HEK293 (cell line): ENCODE measurements at regions not wholly inside any gene's neighbourhood (a gene's known extent, or its start where the extent isn't known, plus 50 kb on each side); places are given as distances from the start of the nearest gene placed in this dataset.

Experiments
- CTCF ChIA-PET: fragments of 350-600 bp; formaldehyde crosslinking; extraction: SDS; loops from one replicate; lab custom pipeline; 2021; ENCODE audit warnings: antibody characterized with exemption; lab: Yijun Ruan, JAX
- POLR2A ChIA-PET: fragments of 300-600 bp; formaldehyde crosslinking; extraction: SDS; loops from one replicate; lab custom pipeline; 2020; ENCODE audit warnings: antibody characterized with exemption, inconsistent platforms; lab: Yijun Ruan, JAX
- H3K27ac ChIP-seq: fragments of 200-500 bp; sonication (Bioruptor generic); 2 replicates; pipeline ENCODE4 v1.5.1; 2014; ENCODE audit warnings: low read depth, low read length, control low read depth, inconsistent platforms; ENCODE audit errors: extremely low read depth
- H3K36me3 ChIP-seq, 2 experiments: fragments of 200-500 bp in 1 of 2; sonication (Bioruptor generic) in 1 of 2; 1 replicate in 1 of 2; 2 replicates in 1 of 2; pipeline ENCODE4 v1.5.1; 2014 to 2017; ENCODE audit warnings: inconsistent platforms in 2 of 2, low read length in 2 of 2; ENCODE audit not compliant: control insufficient read depth in 2 of 2, insufficient read depth in 1 of 2
- H3K4me1 ChIP-seq: fragments of 200-500 bp; sonication (Bioruptor generic); 2 replicates; pipeline ENCODE4 v1.5.1; 2014; ENCODE audit warnings: mild to moderate bottlenecking, low read length, inconsistent platforms; ENCODE audit not compliant: control insufficient read depth, insufficient read depth
- H3K4me3 ChIP-seq: 2 replicates; pipeline ENCODE4 v1.5.1; 2011; ENCODE audit warnings: low read depth, mild to moderate bottlenecking, control low read depth, low read length, moderate library complexity
- H3K9me3 ChIP-seq: fragments of 200-500 bp; sonication (Bioruptor generic); 2 replicates; pipeline ENCODE4 v1.5.1; 2014; ENCODE audit warnings: low read depth, low read length, inconsistent platforms; ENCODE audit not compliant: control insufficient read depth, insufficient read depth
- FEZF1 ChIP-seq: fragments of 450-650 bp; formaldehyde crosslinking; IDR thresholded peaks from 2 replicates; pipeline ENCODE4 v1.5.1; 2016; ENCODE audit warnings: missing biosample characterization, missing genetic modification characterization
- GLIS1 ChIP-seq: fragments of 450-650 bp; formaldehyde crosslinking; IDR thresholded peaks from 2 replicates; pipeline ENCODE4 v1.5.1; 2016; ENCODE audit warnings: missing biosample characterization, missing genetic modification characterization
- KLF16 ChIP-seq: fragments of 450-650 bp; formaldehyde crosslinking; IDR thresholded peaks from 2 replicates; pipeline ENCODE4 v1.5.1; 2017; ENCODE audit warnings: missing biosample characterization, missing genetic modification characterization
- OSR2 ChIP-seq: fragments of 450-650 bp; formaldehyde crosslinking; IDR thresholded peaks from 2 replicates; pipeline ENCODE4 v1.5.1; 2016; ENCODE audit warnings: missing biosample characterization, missing genetic modification characterization
- SALL2 ChIP-seq: fragments of 450-650 bp; formaldehyde crosslinking; IDR thresholded peaks from 2 replicates; pipeline ENCODE4 v1.5.0; 2017; ENCODE audit warnings: missing biosample characterization, mild to moderate bottlenecking, missing genetic modification characterization, borderline replicate concordance
- SP3 ChIP-seq: fragments of 450-650 bp; formaldehyde crosslinking; IDR thresholded peaks from 2 replicates; pipeline ENCODE4 v1.5.1; 2016; ENCODE audit warnings: missing biosample characterization, missing genetic modification characterization
- SP7 ChIP-seq: fragments of 450-650 bp; formaldehyde crosslinking; IDR thresholded peaks from 2 replicates; pipeline ENCODE4 v1.5.1; 2016; ENCODE audit warnings: missing biosample characterization, missing genetic modification characterization
- WT1 ChIP-seq: fragments of 450-650 bp; formaldehyde crosslinking; IDR thresholded peaks from 2 replicates; pipeline ENCODE4 v1.5.1; 2016; ENCODE audit warnings: missing biosample characterization, missing genetic modification characterization
- YY2 ChIP-seq: fragments of 450-650 bp; formaldehyde crosslinking; IDR thresholded peaks from 2 replicates; pipeline ENCODE4 v1.5.1; 2016; ENCODE audit warnings: missing biosample characterization, missing genetic modification characterization
- ZFHX2 ChIP-seq: fragments of 450-650 bp; formaldehyde crosslinking; conservative IDR thresholded peaks from 2 replicates; pipeline ENCODE4 v1.5.1; 2016; ENCODE audit warnings: missing biosample characterization, missing genetic modification characterization
- ZNF214 ChIP-seq: fragments of 450-650 bp; formaldehyde crosslinking; IDR thresholded peaks from 2 replicates; pipeline ENCODE4 v1.5.1; 2017; ENCODE audit warnings: missing biosample characterization, mild to moderate bottlenecking, missing genetic modification characterization, borderline replicate concordance
- ZNF24 ChIP-seq: fragments of 450-650 bp; formaldehyde crosslinking; IDR thresholded peaks from 2 replicates; pipeline ENCODE4 v1.5.1; 2016; ENCODE audit warnings: missing biosample characterization, missing genetic modification characterization
- ZNF366 ChIP-seq: fragments of 450-650 bp; formaldehyde crosslinking; conservative IDR thresholded peaks from 2 replicates; pipeline ENCODE4 v1.5.1; 2016; ENCODE audit warnings: missing biosample characterization, missing genetic modification characterization
- ZNF426 ChIP-seq: fragments of 450-650 bp; formaldehyde crosslinking; IDR thresholded peaks from 2 replicates; pipeline ENCODE4 v1.5.1; 2017; ENCODE audit warnings: missing biosample characterization, missing genetic modification characterization, mild to moderate bottlenecking, inconsistent platforms, moderate library complexity
- ZNF548 ChIP-seq: fragments of 450-650 bp; formaldehyde crosslinking; IDR thresholded peaks from 2 replicates; pipeline ENCODE4 v1.5.1; 2016; ENCODE audit warnings: missing biosample characterization, missing genetic modification characterization
- ZNF560 ChIP-seq: fragments of 450-650 bp; formaldehyde crosslinking; IDR thresholded peaks from 2 replicates; pipeline ENCODE4 v1.5.1; 2017; ENCODE audit warnings: missing biosample characterization, missing genetic modification characterization, borderline replicate concordance
- ZNF677 ChIP-seq: fragments of 450-650 bp; IDR thresholded peaks from 2 replicates; pipeline ENCODE4 v1.5.0; 2018; ENCODE audit warnings: missing biosample characterization, mild to moderate bottlenecking, missing genetic modification characterization, moderate library complexity
- ZSCAN16 ChIP-seq: fragments of 450-650 bp; formaldehyde crosslinking; IDR thresholded peaks from 2 replicates; pipeline ENCODE4 v1.5.1; 2016; ENCODE audit warnings: missing biosample characterization, missing genetic modification characterization
- TF ChIP-seq, protein P1 (sequence below): fragments of 450-650 bp; formaldehyde crosslinking; IDR thresholded peaks from 2 replicates; pipeline ENCODE4 v1.5.1; 2017; ENCODE audit warnings: missing biosample characterization, missing genetic modification characterization
- TF ChIP-seq, protein P2 (sequence below): fragments of 450-650 bp; IDR thresholded peaks from 2 replicates; pipeline ENCODE4 v1.5.1; 2018; ENCODE audit warnings: missing biosample characterization, missing genetic modification characterization
- TF ChIP-seq, protein P3 (sequence below): sonication (generic); formaldehyde crosslinking; IDR thresholded peaks from 2 replicates; pipeline ENCODE4 v1.8.1; 2022; ENCODE audit warnings: mild to moderate bottlenecking, moderate library complexity, missing genetic modification reagents
- TF ChIP-seq, protein P4 (sequence below): fragments of 450-650 bp; formaldehyde crosslinking; IDR thresholded peaks from 2 replicates; pipeline ENCODE4 v1.5.1; 2016; ENCODE audit warnings: missing biosample characterization, missing genetic modification characterization
- TF ChIP-seq, protein P5 (sequence below): fragments of 450-650 bp; formaldehyde crosslinking; IDR thresholded peaks from 2 replicates; pipeline ENCODE4 v1.5.1; 2016; ENCODE audit warnings: missing biosample characterization, missing genetic modification characterization, low read depth

DNA sequence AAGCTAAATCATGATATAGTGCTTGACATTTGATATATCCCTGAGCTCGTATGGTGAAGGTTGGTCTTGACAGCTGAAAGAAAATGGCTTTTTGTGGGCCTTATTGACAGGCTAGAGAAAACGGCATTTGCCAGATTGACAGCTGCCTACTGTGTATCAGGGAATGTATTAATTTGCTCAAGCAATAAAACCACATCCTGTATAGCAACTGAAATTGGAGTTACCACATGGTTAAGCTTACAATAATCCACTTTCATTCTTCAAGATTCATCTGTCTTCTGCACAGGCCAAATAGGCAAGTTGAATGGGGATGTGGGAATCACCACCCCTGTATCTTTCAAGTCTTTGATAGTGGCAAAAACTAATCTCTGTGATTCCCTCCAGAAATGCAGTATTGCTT lies 76.2 kb upstream of the IL2 start:
- no peak overlapping the region for H3K27ac ChIP-seq
- POLR2A ChIA-PET = no interaction called here
- no peak overlapping the region for H3K4me3 ChIP-seq
- no peaks in the 10 kb centered on the region for H3K9me3 ChIP-seq
- CTCF ChIA-PET = no interaction called here
- H3K4me1 ChIP-seq = no peaks in the 10 kb centered on the region
- TF ChIP-seq WT1 = no peak
- TF ChIP-seq ZFHX2 (tag by site-specific recombination) = no peak
- TF ChIP-seq, protein P1, sequence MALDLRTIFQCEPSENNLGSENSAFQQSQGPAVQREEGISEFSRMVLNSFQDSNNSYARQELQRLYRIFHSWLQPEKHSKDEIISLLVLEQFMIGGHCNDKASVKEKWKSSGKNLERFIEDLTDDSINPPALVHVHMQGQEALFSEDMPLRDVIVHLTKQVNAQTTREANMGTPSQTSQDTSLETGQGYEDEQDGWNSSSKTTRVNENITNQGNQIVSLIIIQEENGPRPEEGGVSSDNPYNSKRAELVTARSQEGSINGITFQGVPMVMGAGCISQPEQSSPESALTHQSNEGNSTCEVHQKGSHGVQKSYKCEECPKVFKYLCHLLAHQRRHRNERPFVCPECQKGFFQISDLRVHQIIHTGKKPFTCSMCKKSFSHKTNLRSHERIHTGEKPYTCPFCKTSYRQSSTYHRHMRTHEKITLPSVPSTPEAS (tag by site-specific recombination) = no peak
- no peak for TF ChIP-seq KLF16 (tag by site-specific recombination)
- no peak for TF ChIP-seq ZNF24
- no peak for TF ChIP-seq FEZF1 (tag by site-specific recombination)
- TF ChIP-seq ZNF426 (tag by site-specific recombination) = no peak
- no peak for TF ChIP-seq ZSCAN16 (tag by site-specific recombination)
- TF ChIP-seq, protein P2, sequence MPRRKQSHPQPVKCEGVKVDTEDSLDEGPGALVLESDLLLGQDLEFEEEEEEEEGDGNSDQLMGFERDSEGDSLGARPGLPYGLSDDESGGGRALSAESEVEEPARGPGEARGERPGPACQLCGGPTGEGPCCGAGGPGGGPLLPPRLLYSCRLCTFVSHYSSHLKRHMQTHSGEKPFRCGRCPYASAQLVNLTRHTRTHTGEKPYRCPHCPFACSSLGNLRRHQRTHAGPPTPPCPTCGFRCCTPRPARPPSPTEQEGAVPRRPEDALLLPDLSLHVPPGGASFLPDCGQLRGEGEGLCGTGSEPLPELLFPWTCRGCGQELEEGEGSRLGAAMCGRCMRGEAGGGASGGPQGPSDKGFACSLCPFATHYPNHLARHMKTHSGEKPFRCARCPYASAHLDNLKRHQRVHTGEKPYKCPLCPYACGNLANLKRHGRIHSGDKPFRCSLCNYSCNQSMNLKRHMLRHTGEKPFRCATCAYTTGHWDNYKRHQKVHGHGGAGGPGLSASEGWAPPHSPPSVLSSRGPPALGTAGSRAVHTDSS (tag by site-specific recombination) = no peak
- TF ChIP-seq OSR2 (tag by site-specific recombination) = no peak
- no peak for TF ChIP-seq ZNF560 (tag by site-specific recombination)
- no peak for TF ChIP-seq ZNF366 (tag by site-specific recombination)
- TF ChIP-seq, protein P3, sequence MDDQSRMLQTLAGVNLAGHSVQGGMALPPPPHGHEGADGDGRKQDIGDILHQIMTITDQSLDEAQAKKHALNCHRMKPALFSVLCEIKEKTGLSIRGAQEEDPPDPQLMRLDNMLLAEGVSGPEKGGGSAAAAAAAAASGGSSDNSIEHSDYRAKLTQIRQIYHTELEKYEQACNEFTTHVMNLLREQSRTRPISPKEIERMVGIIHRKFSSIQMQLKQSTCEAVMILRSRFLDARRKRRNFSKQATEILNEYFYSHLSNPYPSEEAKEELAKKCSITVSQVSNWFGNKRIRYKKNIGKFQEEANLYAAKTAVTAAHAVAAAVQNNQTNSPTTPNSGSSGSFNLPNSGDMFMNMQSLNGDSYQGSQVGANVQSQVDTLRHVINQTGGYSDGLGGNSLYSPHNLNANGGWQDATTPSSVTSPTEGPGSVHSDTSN = no peak
- TF ChIP-seq ZNF677 (tag by site-specific recombination) = no peak
- TF ChIP-seq, protein P4, sequence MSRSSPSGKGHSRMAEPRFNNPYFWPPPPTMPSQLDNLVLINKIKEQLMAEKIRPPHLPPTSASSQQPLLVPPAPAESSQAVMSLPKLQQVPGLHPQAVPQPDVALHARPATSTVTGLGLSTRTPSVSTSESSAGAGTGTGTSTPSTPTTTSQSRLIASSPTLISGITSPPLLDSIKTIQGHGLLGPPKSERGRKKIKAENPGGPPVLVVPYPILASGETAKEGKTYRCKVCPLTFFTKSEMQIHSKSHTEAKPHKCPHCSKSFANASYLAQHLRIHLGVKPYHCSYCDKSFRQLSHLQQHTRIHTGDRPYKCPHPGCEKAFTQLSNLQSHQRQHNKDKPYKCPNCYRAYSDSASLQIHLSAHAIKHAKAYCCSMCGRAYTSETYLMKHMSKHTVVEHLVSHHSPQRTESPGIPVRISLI (tag by site-specific recombination) = no peak
- TF ChIP-seq ZNF214 = no peak
- TF ChIP-seq, all 188 proteins: peak for 0
- H3K36me3 ChIP-seq = no peaks in the 10 kb centered on the region

DNA sequence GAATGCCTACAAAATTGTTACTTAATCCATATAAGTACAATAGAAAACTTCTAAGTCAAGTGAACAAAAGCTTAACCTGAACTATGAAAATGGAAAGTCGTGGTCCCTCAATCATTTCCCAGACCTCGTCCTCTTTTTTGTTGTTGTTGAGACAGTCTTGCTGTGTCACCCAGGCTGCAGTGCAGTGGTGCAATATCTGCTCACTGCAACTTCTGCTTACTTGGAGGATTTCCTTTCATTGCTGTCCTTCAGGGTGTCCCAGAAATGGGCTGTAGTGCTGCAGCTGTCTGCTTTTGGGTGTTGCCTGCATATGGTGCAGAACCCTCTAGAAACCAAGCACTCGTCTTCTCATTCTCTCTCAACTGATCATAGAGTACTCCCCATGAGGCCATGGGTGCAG lies 75.0 kb upstream of the IL2 start:
- POLR2A ChIA-PET = no interaction called here
- no peaks in the 10 kb centered on the region for H3K4me1 ChIP-seq
- TF ChIP-seq ZNF214 (no peak), YY2 (no peak)
- TF ChIP-seq, all 188 proteins: peak for 0
- H3K36me3 ChIP-seq = no peaks in the 10 kb centered on the region
- H3K9me3 ChIP-seq = no peaks in the 10 kb centered on the region
- CTCF ChIA-PET = no interaction called here
- no peak overlapping the region for H3K4me3 ChIP-seq
- H3K27ac ChIP-seq = no peak overlapping the region

DNA sequence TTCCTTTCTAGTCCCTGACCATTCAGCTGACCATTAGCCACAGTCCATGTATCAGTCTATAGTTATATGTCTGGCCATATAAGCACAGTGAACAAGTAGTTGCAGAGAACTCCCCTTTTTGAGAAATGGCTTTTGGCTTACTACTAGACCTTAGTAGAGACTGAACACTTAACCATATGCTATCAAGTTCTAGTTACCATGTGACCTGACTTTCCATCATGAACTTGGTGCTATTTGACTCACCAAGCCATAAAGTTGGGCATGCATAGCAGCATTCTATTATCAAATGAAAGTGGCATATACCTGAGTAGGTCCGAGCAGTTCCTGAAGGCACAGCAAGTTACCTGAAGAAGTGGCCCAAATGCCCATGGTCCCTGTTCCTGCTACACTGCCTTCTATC lies 74.5 kb upstream of the IL2 start:
- TF ChIP-seq ZNF548 (tag by site-specific recombination) (no peak), SP7 (tag by site-specific recombination) (no peak), SP3 (no peak), SALL2 (tag by site-specific recombination) (no peak), GLIS1 (tag by site-specific recombination) (no peak)
- TF ChIP-seq, protein P5, sequence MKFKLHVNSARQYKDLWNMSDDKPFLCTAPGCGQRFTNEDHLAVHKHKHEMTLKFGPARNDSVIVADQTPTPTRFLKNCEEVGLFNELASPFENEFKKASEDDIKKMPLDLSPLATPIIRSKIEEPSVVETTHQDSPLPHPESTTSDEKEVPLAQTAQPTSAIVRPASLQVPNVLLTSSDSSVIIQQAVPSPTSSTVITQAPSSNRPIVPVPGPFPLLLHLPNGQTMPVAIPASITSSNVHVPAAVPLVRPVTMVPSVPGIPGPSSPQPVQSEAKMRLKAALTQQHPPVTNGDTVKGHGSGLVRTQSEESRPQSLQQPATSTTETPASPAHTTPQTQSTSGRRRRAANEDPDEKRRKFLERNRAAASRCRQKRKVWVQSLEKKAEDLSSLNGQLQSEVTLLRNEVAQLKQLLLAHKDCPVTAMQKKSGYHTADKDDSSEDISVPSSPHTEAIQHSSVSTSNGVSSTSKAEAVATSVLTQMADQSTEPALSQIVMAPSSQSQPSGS = no peak
- TF ChIP-seq, protein P1 (tag by site-specific recombination) = no peak
- TF ChIP-seq, all 188 proteins: peak for 0
- ChIA-PET POLR2A (no interaction called here), CTCF (no interaction called here)
- no peaks in the 10 kb centered on the region for H3K36me3 ChIP-seq
- no peak overlapping the region for H3K27ac ChIP-seq
- H3K4me1 ChIP-seq = no peaks in the 10 kb centered on the region
- no peaks in the 10 kb centered on the region for H3K9me3 ChIP-seq
- no peak overlapping the region for H3K4me3 ChIP-seq
